Astrocyte of the cerebellum (primary cell): ENCODE measurements at regions not wholly inside any gene's neighbourhood (a gene's known extent, or its start where the extent isn't known, plus 50 kb on each side); places are given as distances from the start of the nearest gene placed in this dataset.
"Not testable (repeated sequence)": the region's sequence is repeated elsewhere in the genome, so short reads cannot be mapped to it uniquely, and the experiment has no call there.

ENCODE experiments used
- DNase-seq: peaks from one replicate; pipeline ENCODE4 v3.0.0-alpha.2; 2011; ENCODE audit warnings: low read depth
- H3K4me3 ChIP-seq: 2 replicates; pipeline ENCODE4 v1.5.1; 2011; ENCODE audit warnings: mild to moderate bottlenecking, low read depth, low read length, moderate library complexity
- in situ Hi-C: cut with HindIII; loops from 2 replicates; pipeline ENCODE4 v1.10.0; 2017; ENCODE audit warnings: low sequenced_read_pairs
- TF ChIP-seq, protein P1 (sequence below): IDR thresholded peaks from 2 replicates; pipeline ENCODE4 v1.5.1; 2012; ENCODE audit warnings: low read length, low read depth, moderate library complexity, mild to moderate bottlenecking; ENCODE audit errors: missing control alignments

DNA sequence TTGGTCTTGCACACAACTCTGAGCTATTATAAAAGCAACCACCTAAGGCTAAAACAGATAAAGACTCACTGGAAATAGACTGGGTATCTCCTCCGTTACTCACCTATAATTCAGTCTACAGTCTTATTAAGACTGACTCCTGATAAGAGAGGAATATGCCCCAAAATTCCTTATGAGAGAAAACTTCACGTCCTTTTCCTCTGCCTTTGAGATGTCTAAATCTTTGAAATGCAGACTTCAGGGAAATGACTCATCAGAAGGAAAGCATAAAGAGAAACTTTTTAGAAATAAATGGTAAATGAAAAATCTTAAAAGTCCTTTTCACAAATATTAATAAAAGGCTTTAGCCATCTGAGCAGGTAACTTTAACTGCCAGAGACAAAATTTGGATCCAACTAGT is 187.5 kb upstream of the RTL1 start:
- in situ Hi-C loops, result no loop called here
- TF ChIP-seq, protein P1, sequence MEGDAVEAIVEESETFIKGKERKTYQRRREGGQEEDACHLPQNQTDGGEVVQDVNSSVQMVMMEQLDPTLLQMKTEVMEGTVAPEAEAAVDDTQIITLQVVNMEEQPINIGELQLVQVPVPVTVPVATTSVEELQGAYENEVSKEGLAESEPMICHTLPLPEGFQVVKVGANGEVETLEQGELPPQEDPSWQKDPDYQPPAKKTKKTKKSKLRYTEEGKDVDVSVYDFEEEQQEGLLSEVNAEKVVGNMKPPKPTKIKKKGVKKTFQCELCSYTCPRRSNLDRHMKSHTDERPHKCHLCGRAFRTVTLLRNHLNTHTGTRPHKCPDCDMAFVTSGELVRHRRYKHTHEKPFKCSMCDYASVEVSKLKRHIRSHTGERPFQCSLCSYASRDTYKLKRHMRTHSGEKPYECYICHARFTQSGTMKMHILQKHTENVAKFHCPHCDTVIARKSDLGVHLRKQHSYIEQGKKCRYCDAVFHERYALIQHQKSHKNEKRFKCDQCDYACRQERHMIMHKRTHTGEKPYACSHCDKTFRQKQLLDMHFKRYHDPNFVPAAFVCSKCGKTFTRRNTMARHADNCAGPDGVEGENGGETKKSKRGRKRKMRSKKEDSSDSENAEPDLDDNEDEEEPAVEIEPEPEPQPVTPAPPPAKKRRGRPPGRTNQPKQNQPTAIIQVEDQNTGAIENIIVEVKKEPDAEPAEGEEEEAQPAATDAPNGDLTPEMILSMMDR, result no peak
- no peak overlapping the region for H3K4me3 ChIP-seq
- DNase-seq, result no peak

DNA sequence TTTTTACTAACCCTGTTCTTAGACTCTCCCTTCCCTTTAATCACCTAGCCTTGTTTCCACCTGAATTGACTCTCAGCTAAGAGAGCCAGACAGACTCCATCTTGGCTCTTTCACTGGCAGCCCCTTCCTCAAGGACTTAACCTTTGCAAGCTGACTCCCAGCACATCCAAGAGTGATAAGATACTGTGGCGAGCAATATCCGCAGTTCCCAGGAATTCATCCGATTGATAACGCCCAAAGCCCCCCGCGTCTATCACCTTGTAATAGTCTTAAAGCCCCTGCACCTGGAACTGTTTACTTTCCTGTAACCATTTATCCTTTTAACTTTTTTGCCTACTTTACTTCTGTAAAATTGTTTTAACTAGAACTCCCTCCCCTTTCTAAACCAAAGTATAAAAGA is 191.4 kb upstream of the RTL1 start:
- in situ Hi-C loops, DNase-seq, H3K4me3 ChIP-seq: not testable (repeated sequence)

DNA sequence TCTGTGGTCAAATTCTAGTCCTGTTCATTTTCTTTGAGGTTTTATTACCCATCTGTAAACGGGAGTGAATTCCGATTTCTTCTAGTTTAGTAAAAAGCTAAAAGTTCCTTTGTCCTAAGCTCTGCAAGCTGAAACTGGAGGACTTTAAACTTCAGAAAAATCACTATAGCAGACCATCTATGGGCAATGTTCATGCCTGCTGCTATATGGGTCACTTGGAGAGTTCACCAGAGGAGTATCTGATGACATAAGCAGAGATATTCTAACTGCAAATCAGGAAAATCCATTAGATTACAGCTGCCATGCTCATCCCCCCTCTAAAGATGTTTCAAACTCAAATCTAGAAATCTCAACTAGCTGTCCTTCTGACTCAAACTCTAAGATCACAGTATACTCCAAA is 193.0 kb upstream of the RTL1 start:
- in situ Hi-C loops, result no loop called here
- DNase-seq, result no peak
- TF ChIP-seq, protein P1, result no peak
- no peak overlapping the region for H3K4me3 ChIP-seq

DNA sequence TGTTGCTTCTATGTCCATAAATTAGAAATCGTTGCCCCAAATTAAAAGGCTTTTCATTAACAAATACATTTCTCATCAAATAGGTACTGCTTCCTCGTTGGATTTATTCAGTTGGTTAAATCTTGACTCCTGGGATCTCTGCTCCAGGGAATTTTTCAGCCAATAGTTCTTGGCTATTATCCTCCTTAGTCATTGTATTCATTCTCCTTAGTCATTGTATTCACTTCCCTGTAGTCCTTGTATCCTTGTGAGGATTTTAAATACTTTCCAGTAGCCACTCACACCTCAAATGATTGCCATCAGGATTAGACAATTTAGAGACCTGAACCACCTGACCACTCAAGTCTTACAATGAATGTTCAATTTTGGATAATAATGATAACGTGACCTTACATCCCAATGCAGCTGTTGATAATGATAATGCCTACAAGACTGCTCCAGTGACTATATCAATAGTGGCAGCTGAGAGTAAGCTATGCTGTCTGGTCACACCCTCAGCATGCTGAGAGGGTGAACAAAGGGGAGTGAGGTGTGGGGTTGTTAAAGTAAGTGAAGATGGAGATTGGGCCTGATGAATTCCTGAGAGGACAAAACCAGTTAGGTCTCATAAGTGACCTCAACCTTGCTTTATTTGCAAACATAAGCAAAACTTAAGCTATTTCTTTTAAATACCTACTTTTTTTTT is 193.7 kb upstream of the RTL1 start:
- TF ChIP-seq, protein P1, result no peak
- in situ Hi-C loops, result no loop called here
- no peak for DNase-seq
- H3K4me3 ChIP-seq, result no peak overlapping the region

DNA sequence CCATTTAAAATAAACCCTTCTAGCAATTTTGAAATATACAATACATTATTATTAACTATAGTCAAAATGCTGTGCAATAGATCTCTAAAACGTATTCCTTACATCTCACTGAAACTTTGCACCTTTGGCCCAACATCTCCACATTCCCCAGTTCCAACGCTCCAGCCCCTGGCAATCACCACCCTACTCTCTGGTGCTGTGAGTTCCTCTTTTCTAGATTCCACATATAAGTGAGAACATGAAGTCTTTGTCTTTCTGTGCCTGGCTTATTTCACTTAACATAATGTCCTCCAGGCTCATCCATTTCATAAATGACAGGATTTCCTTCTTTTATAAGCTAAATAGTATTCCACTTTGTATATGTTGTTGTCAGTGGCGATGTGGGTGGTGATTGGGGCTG is 194.7 kb upstream of the RTL1 start:
- in situ Hi-C loops, result no loop called here
- TF ChIP-seq, protein P1, result no peak
- H3K4me3 ChIP-seq, result no peak overlapping the region
- no peak for DNase-seq

DNA sequence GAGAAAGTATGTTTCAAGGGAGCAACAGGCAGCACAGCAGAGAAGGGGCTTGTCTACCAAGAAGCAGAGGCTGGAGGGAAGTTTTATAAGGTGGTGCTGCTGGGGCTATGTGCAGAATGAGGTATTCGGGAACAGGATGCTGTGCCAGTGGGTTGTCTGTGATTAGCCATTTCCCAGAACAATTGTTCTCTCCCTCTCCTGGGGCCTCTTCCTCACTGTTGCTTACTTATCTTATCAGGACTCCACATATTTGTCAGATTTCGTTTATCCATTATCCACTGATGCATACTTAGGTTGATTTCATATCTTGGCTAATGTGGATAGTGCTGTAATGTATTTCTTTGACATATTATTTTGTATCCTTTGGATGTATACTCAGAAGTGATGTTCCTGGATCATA is 195.1 kb upstream of the RTL1 start:
- TF ChIP-seq, protein P1, result no peak
- no peak for DNase-seq
- in situ Hi-C loops, result no loop called here

DNA sequence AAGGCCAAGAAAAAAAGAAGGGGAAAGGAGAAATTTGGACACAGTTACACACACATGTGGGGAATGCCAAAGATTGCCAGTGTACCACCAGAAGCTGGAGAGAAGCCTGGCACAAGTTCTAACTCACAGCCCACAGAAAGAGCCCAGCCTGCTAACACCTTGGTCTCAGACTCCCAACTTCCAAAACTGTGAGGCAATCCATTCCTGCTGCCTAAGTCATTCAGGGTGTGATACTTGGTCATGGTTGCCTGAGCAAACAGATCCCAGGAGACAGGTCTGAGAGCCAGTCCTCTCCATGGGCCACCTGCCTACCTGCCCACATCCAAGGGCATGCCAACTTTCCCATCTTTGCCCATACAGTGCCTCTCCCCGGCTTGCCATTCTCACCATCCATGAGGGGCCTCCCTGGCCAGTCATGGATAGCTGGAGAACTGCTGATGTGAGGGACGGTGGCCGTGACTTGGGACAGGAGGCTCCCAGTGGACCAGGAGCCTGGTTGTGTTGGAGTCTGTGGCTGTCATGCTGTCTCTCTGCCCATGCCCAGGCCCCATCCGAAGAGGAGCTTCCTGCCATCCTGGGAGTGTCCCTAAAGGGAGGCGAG is 198.0 kb upstream of the RTL1 start:
- TF ChIP-seq, protein P1, result no peak
- in situ Hi-C loops, result no loop called here
- H3K4me3 ChIP-seq, result no peak overlapping the region
- no peak for DNase-seq

More for the DNA sequence above, 195.1 kb upstream of the RTL1 start:
- no peak overlapping the region for H3K4me3 ChIP-seq
